ENCODE measurements at regions not wholly inside any gene's neighbourhood (a gene's known extent, or its start where the extent isn't known, plus 50 kb on each side); places are given as distances from the start of the nearest gene placed in this dataset.

DNA sequence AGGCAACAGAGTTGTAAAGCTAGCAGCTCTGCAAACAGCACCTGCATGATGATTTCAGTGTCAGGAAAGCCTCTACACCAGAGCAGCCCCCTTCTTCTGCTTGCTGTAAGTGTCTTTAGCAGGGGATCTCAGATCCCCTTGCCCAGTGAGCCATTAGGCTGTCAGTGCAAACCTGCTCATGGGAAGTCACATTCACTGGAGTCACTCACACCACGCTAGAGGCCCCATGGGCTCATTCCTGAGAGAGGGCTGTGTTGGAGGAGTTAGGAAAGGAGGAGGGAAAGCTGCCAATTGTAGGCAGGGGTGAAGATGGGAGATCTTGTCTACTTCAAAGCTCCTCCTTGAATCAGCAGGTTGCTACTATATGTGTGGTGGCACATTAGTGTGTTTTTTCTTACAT is 275.2 kb downstream of the SMARCA2 start:
- Histone ChIP-seq H3K27me3 (no peaks in the 10 kb centered on the region), H3K36me3 (no peaks in the 10 kb centered on the region), H3K4me1 (peaks cover 0 to 15% (median 1%) of the 10 kb centered on the region in 4 donors), H3K4me3 (no peak overlapping the region), H3K9me3 (no peaks in the 10 kb centered on the region), H3K27ac (no peak overlapping the region)
- DNase-seq = no peak
- in situ Hi-C loops (cut with MboI; ENCODE audit: low pct_ligation_motif_present in 1 of 4, low pct_unique_long_range_greater_than_20kb in 1 of 4, low sequenced_read_pairs in 3 of 4) = no loop called here
- TF ChIP-seq EP300 (IDR thresholded peaks at IDR 0.05; ENCODE audit: low read depth) = no peak
- TF ChIP-seq POLR2AphosphoS5 (IDR thresholded peaks at IDR 0.05) = no peak
- TF ChIP-seq, protein P1, sequence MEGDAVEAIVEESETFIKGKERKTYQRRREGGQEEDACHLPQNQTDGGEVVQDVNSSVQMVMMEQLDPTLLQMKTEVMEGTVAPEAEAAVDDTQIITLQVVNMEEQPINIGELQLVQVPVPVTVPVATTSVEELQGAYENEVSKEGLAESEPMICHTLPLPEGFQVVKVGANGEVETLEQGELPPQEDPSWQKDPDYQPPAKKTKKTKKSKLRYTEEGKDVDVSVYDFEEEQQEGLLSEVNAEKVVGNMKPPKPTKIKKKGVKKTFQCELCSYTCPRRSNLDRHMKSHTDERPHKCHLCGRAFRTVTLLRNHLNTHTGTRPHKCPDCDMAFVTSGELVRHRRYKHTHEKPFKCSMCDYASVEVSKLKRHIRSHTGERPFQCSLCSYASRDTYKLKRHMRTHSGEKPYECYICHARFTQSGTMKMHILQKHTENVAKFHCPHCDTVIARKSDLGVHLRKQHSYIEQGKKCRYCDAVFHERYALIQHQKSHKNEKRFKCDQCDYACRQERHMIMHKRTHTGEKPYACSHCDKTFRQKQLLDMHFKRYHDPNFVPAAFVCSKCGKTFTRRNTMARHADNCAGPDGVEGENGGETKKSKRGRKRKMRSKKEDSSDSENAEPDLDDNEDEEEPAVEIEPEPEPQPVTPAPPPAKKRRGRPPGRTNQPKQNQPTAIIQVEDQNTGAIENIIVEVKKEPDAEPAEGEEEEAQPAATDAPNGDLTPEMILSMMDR (IDR thresholded peaks at IDR 0.05) = no peak
- TF ChIP-seq POLR2A (IDR thresholded peaks at IDR 0.05) = no peak
- 67 to 100% methylated on average over 1 of the region's 1 CpG for WGBS, 2 donors (ENCODE audit: low coverage in 1 of 2)
- intact Hi-C loops (cut with DNase I; ENCODE audit: low total_unique reads) = no loop called here

DNA sequence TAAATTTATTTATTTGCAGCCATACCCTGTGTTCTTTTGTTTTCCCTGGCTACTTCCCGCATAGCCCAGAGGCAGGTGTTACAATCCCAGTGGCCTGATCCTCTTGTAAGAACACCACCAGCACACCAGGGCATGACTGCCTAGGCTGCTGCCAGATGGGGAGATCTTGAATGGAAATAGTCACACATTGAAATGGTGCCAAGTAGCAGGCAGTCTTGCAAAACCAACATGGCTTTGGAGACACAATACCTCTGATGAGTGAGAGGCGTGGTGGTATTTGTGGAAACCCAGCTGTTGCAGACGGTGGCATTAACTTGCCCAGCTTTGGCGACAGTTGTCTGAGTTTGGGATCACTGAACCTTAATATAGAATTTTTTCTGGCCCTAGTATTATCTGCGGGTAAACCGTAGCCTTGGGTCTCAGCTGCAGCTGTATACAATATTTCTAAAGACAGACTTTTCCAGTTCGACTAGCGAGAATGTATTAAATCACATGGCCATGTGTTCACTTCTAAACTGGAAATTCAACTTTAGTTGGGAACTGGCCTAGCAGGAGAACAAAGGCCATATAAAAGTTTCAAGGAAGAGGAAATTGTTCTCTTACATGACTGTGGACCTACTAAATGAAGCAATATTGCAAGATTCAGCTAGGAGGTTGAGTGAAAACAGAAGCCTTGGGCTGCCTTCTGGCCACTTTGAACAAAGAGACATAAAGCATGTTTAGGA is 277.0 kb downstream of the SMARCA2 start:
- Histone ChIP-seq H3K27ac (peak overlapping the region in 3 of 4 donors; percentile 37 to 72 (median 43)), H3K36me3 (no peaks in the 10 kb centered on the region), H3K4me3 (no peak overlapping the region), H3K9me3 (no peaks in the 10 kb centered on the region), H3K4me1 (peaks cover 0 to 15% (median 1%) of the 10 kb centered on the region in 4 donors), H3K27me3 (no peaks in the 10 kb centered on the region)
- intact Hi-C loops (cut with DNase I; ENCODE audit: low total_unique reads) (no loop called here), in situ Hi-C loops (cut with MboI; ENCODE audit: low pct_ligation_motif_present in 1 of 4, low pct_unique_long_range_greater_than_20kb in 1 of 4, low sequenced_read_pairs in 3 of 4) (no loop called here)
- TF ChIP-seq POLR2AphosphoS5 (IDR thresholded peaks at IDR 0.05) = no peak
- no peak for TF ChIP-seq EP300 (IDR thresholded peaks at IDR 0.05; ENCODE audit: low read depth)
- WGBS, 2 donors (ENCODE audit: low coverage in 1 of 2) = 51 to 72% methylated on average over 4 to 8 of the region's 8 CpGs
- DNase-seq = no peak

DNA sequence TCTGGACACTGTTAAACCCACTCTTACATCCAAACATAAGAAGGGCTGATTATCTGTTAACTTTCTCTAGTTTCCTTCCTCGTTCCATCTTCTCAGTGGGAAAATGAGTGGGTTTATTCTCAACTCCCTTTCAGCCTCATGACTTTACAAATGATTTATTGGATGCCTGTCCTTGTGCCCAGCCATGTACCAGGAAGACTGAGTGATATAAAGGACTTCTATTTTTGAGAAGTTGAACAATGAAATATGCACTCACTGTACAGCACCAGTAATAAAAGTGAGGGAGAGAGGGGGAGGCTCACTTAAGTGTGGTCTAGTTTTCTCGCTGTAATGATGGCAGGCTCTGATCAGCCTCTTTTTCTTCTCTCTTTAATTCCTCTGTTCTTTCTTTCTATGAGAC is 277.6 kb downstream of the SMARCA2 start:
- WGBS, 2 donors (ENCODE audit: low coverage in 1 of 2) = 63 to 69% methylated on average over 2 of the region's 2 CpGs
- Histone ChIP-seq H3K27me3 (no peaks in the 10 kb centered on the region), H3K27ac (peak overlapping the region in 3 of 4 donors; percentile 37 to 72 (median 43)), H3K4me3 (no peak overlapping the region), H3K4me1 (peaks cover 0 to 15% (median 1%) of the 10 kb centered on the region in 4 donors), H3K36me3 (no peaks in the 10 kb centered on the region), H3K9me3 (no peaks in the 10 kb centered on the region)
- intact Hi-C loops (cut with DNase I; ENCODE audit: low total_unique reads) (no loop called here), in situ Hi-C loops (cut with MboI; ENCODE audit: low pct_ligation_motif_present in 1 of 4, low pct_unique_long_range_greater_than_20kb in 1 of 4, low sequenced_read_pairs in 3 of 4) (no loop called here)
- DNase-seq = no peak
- TF ChIP-seq EP300 (IDR thresholded peaks at IDR 0.05; ENCODE audit: low read depth) (no peak), POLR2A (IDR thresholded peaks at IDR 0.05) (no peak), POLR2AphosphoS5 (IDR thresholded peaks at IDR 0.05) (no peak)
- TF ChIP-seq, protein P1 (IDR thresholded peaks at IDR 0.05) = no peak

DNA sequence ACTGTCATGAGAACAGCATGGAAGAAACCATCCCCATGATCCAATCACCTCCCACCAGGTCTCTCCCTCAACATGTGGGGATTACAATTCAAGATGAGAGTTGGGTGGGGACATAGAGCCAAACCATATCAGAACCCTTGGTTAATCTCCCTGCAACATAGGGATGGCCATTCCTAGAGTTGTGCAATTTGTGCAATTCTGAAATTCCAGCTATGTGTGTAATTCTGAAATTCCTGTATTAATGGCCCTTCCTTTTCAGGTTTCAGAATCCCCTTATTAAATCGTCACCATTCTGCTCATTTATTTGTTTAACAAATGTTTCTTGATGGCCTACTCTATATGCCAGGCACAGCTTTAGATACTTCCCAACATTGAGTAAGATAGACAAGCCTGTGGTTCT is 282.6 kb downstream of the SMARCA2 start:
- Histone ChIP-seq H3K4me1 (peaks cover 0 to 3% (median 0%) of the 10 kb centered on the region in 4 donors), H3K36me3 (no peaks in the 10 kb centered on the region), H3K27ac (no peak overlapping the region), H3K4me3 (no peak overlapping the region), H3K9me3 (no peaks in the 10 kb centered on the region), H3K27me3 (no peaks in the 10 kb centered on the region)
- no peak for DNase-seq
- 80 to 89% methylated on average over 1 of the region's 1 CpG for WGBS, 2 donors (ENCODE audit: low coverage in 1 of 2)
- intact Hi-C loops (cut with DNase I; ENCODE audit: low total_unique reads) = no loop called here
- in situ Hi-C loops (cut with MboI; ENCODE audit: low pct_ligation_motif_present in 1 of 4, low pct_unique_long_range_greater_than_20kb in 1 of 4, low sequenced_read_pairs in 3 of 4) = no loop called here
- TF ChIP-seq, protein P1 (IDR thresholded peaks at IDR 0.05) = no peak
- TF ChIP-seq POLR2AphosphoS5 (IDR thresholded peaks at IDR 0.05) (no peak), POLR2A (IDR thresholded peaks at IDR 0.05) (no peak), EP300 (IDR thresholded peaks at IDR 0.05; ENCODE audit: low read depth) (no peak)

Measured in transverse colon (tissue), 4 donors.